ENCODE measurements at regions not wholly inside any gene's neighbourhood (a gene's known extent, or its start where the extent isn't known, plus 50 kb on each side); places are given as distances from the start of the nearest gene placed in this dataset.
"Not testable (repeated sequence)": the region's sequence is repeated elsewhere in the genome, so short reads cannot be mapped to it uniquely, and the experiment has no call there.

GRCh38 chr4:108453366-108453765 is 167.0 kb upstream of the RPL34 start:
- no peak for DNase-seq

- no peak for DNase-seq
Measured at GRCh38 chr4:108450236-108450898, 170.0 kb upstream of the RPL34 start.

GRCh38 chr4:108449129-108449528 is 171.2 kb upstream of the RPL34 start:
- no peak for DNase-seq

GRCh38 chr4:108446556-108446955 is 173.8 kb upstream of the RPL34 start:
- DNase-seq, result no peak

GRCh38 chr4:108445716-108446115 is 174.7 kb upstream of the RPL34 start:
- DNase-seq, result no peak

- DNase-seq, result no peak
Measured at GRCh38 chr4:108443585-108443984, 176.8 kb upstream of the RPL34 start.

- DNase-seq, result no peak
Measured at GRCh38 chr4:108433832-108434231, 186.5 kb upstream of the RPL34 start.

- DNase-seq, result not testable (repeated sequence)
Measured at GRCh38 chr4:108433394-108433793, 187.0 kb upstream of the RPL34 start.

GRCh38 chr4:108432418-108432817 is 188.0 kb upstream of the RPL34 start:
- no peak for DNase-seq

- DNase-seq, result no peak
Measured at GRCh38 chr4:108431986-108432385, 188.4 kb upstream of the RPL34 start.

- no peak for DNase-seq
Measured at GRCh38 chr4:108430921-108431320, 189.5 kb upstream of the RPL34 start.

GRCh38 chr4:108429662-108430061 is 190.7 kb upstream of the RPL34 start:
- no peak for DNase-seq

GRCh38 chr4:108428923-108429322 is 191.5 kb upstream of the RPL34 start:
- DNase-seq, result no peak

- no peak for DNase-seq
Measured at GRCh38 chr4:108427946-108428485, 192.4 kb upstream of the RPL34 start.

- no peak for DNase-seq
Measured at GRCh38 chr4:108426493-108426892, 193.9 kb upstream of the RPL34 start.

GRCh38 chr4:108425988-108426387 is 194.4 kb upstream of the RPL34 start:
- no peak for DNase-seq

GRCh38 chr4:108417923-108418322 is 202.5 kb upstream of the RPL34 start:
- DNase-seq, result no peak

GRCh38 chr4:108416831-108417230 is 203.5 kb upstream of the RPL34 start:
- no peak for DNase-seq

GRCh38 chr4:108415389-108415788 is 205.0 kb upstream of the RPL34 start:
- no peak for DNase-seq

GRCh38 chr4:108411836-108412235 is 208.5 kb upstream of the RPL34 start:
- no peak for DNase-seq

- DNase-seq, result not testable (repeated sequence)
Measured at GRCh38 chr4:108409691-108410090, 210.7 kb upstream of the RPL34 start.

GRCh38 chr4:108405586-108405985 is 214.8 kb upstream of the RPL34 start:
- no peak for DNase-seq

- no peak for DNase-seq
Measured at GRCh38 chr4:108400309-108400708, 220.1 kb upstream of the RPL34 start.

GRCh38 chr4:108399610-108400265 is 220.6 kb upstream of the RPL34 start:
- no peak for DNase-seq

GRCh38 chr4:108398836-108399235 is 221.5 kb upstream of the RPL34 start:
- DNase-seq, result no peak
